Tibial nerve (tissue), 4 donors: ENCODE measurements at regions not wholly inside any gene's neighbourhood (a gene's known extent, or its start where the extent isn't known, plus 50 kb on each side); places are given as distances from the start of the nearest gene placed in this dataset.

Source experiments
- EP300 ChIP-seq, 2 donors: sonication (generic); formaldehyde crosslinking; IDR thresholded peaks; one replicate each; pipeline ENCODE4 v1.6.1; 2017; ENCODE audit warnings: antibody characterized with exemption in 2 of 2, mild to moderate bottlenecking in 1 of 2
- POLR2A ChIP-seq, 2 donors: fragments of 450-650 bp; IDR thresholded peaks; one replicate each; pipeline ENCODE4 v1.6.1; 2017; ENCODE audit warnings: antibody characterized with exemption in 2 of 2, mild to moderate bottlenecking in 2 of 2, moderate library complexity in 2 of 2
- TF ChIP-seq, protein P1 (sequence below), 5 experiments: fragments of 200-600 bp in 3 of 5; fragments of 450-650 bp in 2 of 5; sonication (generic) in 3 of 5; IDR thresholded peaks; one replicate each; pipeline ENCODE4 v1.5.1; 2016 to 2019; ENCODE audit warnings: antibody characterized with exemption in 5 of 5, mild to moderate bottlenecking in 3 of 5, moderate library complexity in 2 of 5

DNA sequence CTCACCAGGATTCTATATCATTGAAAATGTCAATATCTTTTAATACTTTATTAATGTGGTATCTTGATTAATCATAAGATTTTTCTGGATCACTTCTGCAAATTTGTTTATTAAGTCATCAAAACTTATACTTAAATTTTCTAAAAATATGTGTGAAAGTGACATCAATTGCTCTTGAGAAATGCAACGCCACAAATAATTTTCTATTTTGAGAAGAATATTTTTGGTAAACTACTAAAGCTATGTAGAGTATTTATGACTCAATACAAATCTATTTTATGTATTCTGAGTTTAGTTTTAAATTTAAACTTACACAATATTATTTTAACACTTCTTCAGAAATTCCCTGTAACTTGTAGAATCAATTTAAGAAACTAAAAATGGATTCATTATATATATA lies 263.3 kb downstream of the RASSF9 start:
- TF ChIP-seq, protein P1, sequence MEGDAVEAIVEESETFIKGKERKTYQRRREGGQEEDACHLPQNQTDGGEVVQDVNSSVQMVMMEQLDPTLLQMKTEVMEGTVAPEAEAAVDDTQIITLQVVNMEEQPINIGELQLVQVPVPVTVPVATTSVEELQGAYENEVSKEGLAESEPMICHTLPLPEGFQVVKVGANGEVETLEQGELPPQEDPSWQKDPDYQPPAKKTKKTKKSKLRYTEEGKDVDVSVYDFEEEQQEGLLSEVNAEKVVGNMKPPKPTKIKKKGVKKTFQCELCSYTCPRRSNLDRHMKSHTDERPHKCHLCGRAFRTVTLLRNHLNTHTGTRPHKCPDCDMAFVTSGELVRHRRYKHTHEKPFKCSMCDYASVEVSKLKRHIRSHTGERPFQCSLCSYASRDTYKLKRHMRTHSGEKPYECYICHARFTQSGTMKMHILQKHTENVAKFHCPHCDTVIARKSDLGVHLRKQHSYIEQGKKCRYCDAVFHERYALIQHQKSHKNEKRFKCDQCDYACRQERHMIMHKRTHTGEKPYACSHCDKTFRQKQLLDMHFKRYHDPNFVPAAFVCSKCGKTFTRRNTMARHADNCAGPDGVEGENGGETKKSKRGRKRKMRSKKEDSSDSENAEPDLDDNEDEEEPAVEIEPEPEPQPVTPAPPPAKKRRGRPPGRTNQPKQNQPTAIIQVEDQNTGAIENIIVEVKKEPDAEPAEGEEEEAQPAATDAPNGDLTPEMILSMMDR (IDR thresholded peaks at IDR 0.05), result no peak
- TF ChIP-seq EP300 (IDR thresholded peaks at IDR 0.05) (no peak), POLR2A (IDR thresholded peaks at IDR 0.05) (no peak)
